Keratinocyte (primary cell): ENCODE measurements at regions not wholly inside any gene's neighbourhood (a gene's known extent, or its start where the extent isn't known, plus 50 kb on each side); places are given as distances from the start of the nearest gene placed in this dataset.
A peak's percentile ranks its signal among the peaks of the same experiment; 100 is the strongest.

Experiments used
- DNase-seq: peaks from one replicate; pipeline ENCODE4 v3.0.0-alpha.2; 2011; ENCODE audit warnings: low read depth, missing footprints, low spot score
- FAIRE-seq: peaks from 2 replicates; lab custom pipeline; 2011; peaks lifted over from hg19 to GRCh38; lab: Jason Lieb, UNC
- H2AFZ ChIP-seq: 2 replicates; pipeline ENCODE4 v1.6.0; 2012; ENCODE audit warnings: low read length, control low read depth, inconsistent platforms; ENCODE audit not compliant: control insufficient read depth
- H3K27ac ChIP-seq: 2 replicates; pipeline ENCODE4 v1.5.1; 2011; ENCODE audit warnings: low read length; ENCODE audit not compliant: control insufficient read depth, insufficient read depth
- H3K27me3 ChIP-seq: 3 replicates; pipeline ENCODE4 v1.6.0; 2011; ENCODE audit warnings: low read length; ENCODE audit not compliant: control insufficient read depth, insufficient read depth; ENCODE audit errors: extremely low read depth
- H3K36me3 ChIP-seq, 2 experiments: 2 replicates in 1 of 2; 3 replicates in 1 of 2; pipeline ENCODE4 v1.5.1; 2011; ENCODE audit warnings: low read length in 2 of 2, mild to moderate bottlenecking in 1 of 2; ENCODE audit not compliant: control insufficient read depth in 2 of 2, insufficient read depth in 2 of 2; ENCODE audit errors: extremely low read depth in 1 of 2
- H3K4me1 ChIP-seq: 3 replicates; pipeline ENCODE4 v1.5.1; 2011; ENCODE audit warnings: low read length; ENCODE audit not compliant: control insufficient read depth, insufficient read depth; ENCODE audit errors: extremely low read depth
- H3K4me2 ChIP-seq: 3 replicates; pipeline ENCODE4 v1.6.0; 2011; ENCODE audit warnings: low read depth, low read length; ENCODE audit not compliant: control insufficient read depth, insufficient read depth; ENCODE audit errors: extremely low read depth
- H3K4me3 ChIP-seq, 3 experiments: fragments of 200-600 bp in 1 of 3; sonication (generic) in 1 of 3; 2 replicates in 2 of 3; 3 replicates in 1 of 3; pipeline ENCODE4 v1.5.1; 2011 to 2016; ENCODE audit warnings: low read length in 3 of 3, mild to moderate bottlenecking in 3 of 3, control low read depth in 2 of 3, inconsistent platforms in 1 of 3, low read depth in 1 of 3, mixed read lengths in 1 of 3, mixed run types in 1 of 3, moderate library complexity in 1 of 3; ENCODE audit not compliant: control insufficient read depth in 2 of 3, insufficient read depth in 2 of 3; ENCODE audit errors: extremely low read depth in 1 of 3
- H3K79me2 ChIP-seq: 2 replicates; pipeline ENCODE4 v1.6.0; 2012; ENCODE audit warnings: low read length; ENCODE audit not compliant: control insufficient read depth, insufficient read depth
- H3K9ac ChIP-seq: 3 replicates; pipeline ENCODE4 v1.6.0; 2011; ENCODE audit warnings: low read length; ENCODE audit not compliant: control insufficient read depth, insufficient read depth; ENCODE audit errors: extremely low read depth
- H3K9me1 ChIP-seq: 3 replicates; pipeline ENCODE4 v1.6.0; 2011; ENCODE audit warnings: low read length; ENCODE audit not compliant: control insufficient read depth, insufficient read depth; ENCODE audit errors: extremely low read depth
- H3K9me3 ChIP-seq: 2 replicates; pipeline ENCODE4 v1.5.1; 2012; ENCODE audit warnings: low read depth, low read length; ENCODE audit not compliant: control insufficient read depth
- H4K20me1 ChIP-seq: 3 replicates; pipeline ENCODE4 v1.6.0; 2011; ENCODE audit warnings: low read length; ENCODE audit not compliant: control insufficient read depth, insufficient read depth; ENCODE audit errors: extremely low read depth
- EZH2 ChIP-seq: IDR thresholded peaks from one replicate; pipeline ENCODE4 v1.6.1; 2012; ENCODE audit warnings: inconsistent platforms, mild to moderate bottlenecking, low read length, moderate library complexity
- dilution Hi-C: fragments of 300-500 bp; cut with MboI; formaldehyde crosslinking; loops from one replicate; pipeline ENCODE4 v1.7.0; 2020; ENCODE audit warnings: low sequenced_read_pairs; ENCODE audit not compliant: extremely low pct_ligation_motif_present
- TF ChIP-seq, protein P1 (sequence below), 3 experiments: IDR thresholded peaks in 1 of 3; conservative IDR thresholded peaks in 1 of 3; optimal IDR thresholded peaks in 1 of 3; 2 replicates in 2 of 3; 3 replicates in 1 of 3; pipeline versions ENCODE3 to v1.5.1; 2011; ENCODE audit warnings: low read length in 3 of 3, mild to moderate bottlenecking in 3 of 3, moderate library complexity in 2 of 3, control low read depth in 1 of 3, inconsistent platforms in 1 of 3; ENCODE audit not compliant: insufficient read depth in 2 of 3; ENCODE audit errors: extremely low read depth in 1 of 3

DNA sequence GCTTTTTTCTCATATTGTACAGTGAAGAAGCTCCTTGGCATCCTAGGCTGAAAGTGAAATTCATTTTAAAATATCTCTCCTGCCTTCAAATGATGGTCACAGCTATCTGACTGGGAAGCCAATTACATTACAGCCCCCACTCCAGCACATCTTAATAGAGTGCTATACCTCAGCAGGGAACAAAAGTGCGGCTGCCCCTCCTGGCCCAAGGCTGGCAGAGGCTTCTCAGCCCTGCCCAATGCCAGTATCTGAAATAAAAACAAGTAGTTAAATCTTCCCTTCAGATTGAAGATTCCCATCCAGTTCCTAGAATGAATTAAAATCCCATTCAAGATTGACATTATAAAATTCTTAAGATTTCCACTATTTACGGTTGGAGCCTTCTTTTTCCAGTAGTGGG lies 54.9 kb upstream of the GNG2 start:
- no peaks in the 10 kb centered on the region for H3K27me3 ChIP-seq
- no peak for FAIRE-seq

GRCh38 chr14:51806026-51807023 lies 54.1 kb upstream of the GNG2 start:
- Histone ChIP-seq H2AFZ (no peak overlapping the region), H3K27ac (no peak overlapping the region), H3K9me1 (no peaks in the 10 kb centered on the region), H3K9me3 (no peaks in the 10 kb centered on the region), H3K79me2 (no peaks in the 10 kb centered on the region), H3K4me3 (no peak overlapping the region), H3K36me3 (no peaks in the 10 kb centered on the region), H3K4me2 (no peak overlapping the region), H3K9ac (no peak overlapping the region), H3K4me1 (no peaks in the 10 kb centered on the region), H3K27me3 (no peaks in the 10 kb centered on the region), H4K20me1 (no peaks in the 10 kb centered on the region)
- no peak for DNase-seq
- FAIRE-seq: no peak
- dilution Hi-C loops: no loop called here
- TF ChIP-seq, protein P1, sequence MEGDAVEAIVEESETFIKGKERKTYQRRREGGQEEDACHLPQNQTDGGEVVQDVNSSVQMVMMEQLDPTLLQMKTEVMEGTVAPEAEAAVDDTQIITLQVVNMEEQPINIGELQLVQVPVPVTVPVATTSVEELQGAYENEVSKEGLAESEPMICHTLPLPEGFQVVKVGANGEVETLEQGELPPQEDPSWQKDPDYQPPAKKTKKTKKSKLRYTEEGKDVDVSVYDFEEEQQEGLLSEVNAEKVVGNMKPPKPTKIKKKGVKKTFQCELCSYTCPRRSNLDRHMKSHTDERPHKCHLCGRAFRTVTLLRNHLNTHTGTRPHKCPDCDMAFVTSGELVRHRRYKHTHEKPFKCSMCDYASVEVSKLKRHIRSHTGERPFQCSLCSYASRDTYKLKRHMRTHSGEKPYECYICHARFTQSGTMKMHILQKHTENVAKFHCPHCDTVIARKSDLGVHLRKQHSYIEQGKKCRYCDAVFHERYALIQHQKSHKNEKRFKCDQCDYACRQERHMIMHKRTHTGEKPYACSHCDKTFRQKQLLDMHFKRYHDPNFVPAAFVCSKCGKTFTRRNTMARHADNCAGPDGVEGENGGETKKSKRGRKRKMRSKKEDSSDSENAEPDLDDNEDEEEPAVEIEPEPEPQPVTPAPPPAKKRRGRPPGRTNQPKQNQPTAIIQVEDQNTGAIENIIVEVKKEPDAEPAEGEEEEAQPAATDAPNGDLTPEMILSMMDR (optimal IDR thresholded peaks at IDR 0.05 in 1 of 3, IDR thresholded peaks at IDR 0.05 in 1 of 3, conservative IDR thresholded peaks at IDR 0.05 in 1 of 3; ENCODE audit: extremely low read depth in 1 of 3, insufficient read depth in 2 of 3, low read length in 3 of 3): no peak
- no peak for TF ChIP-seq EZH2

More for the DNA sequence above, 54.9 kb upstream of the GNG2 start:
- no peak for DNase-seq
- H3K9ac ChIP-seq: no peak overlapping the region
- no peaks in the 10 kb centered on the region for H3K4me1 ChIP-seq
- H3K9me3 ChIP-seq: no peaks in the 10 kb centered on the region
- H3K4me3 ChIP-seq: no peak overlapping the region
- no peaks in the 10 kb centered on the region for H4K20me1 ChIP-seq
- H2AFZ ChIP-seq: no peak overlapping the region
- H3K36me3 ChIP-seq: no peaks in the 10 kb centered on the region
- H3K4me2 ChIP-seq: no peak overlapping the region
- dilution Hi-C loops: no loop called here
- H3K27ac ChIP-seq: no peak overlapping the region
- TF ChIP-seq EZH2: no peak
- TF ChIP-seq, protein P1 (optimal IDR thresholded peaks at IDR 0.05 in 1 of 3, IDR thresholded peaks at IDR 0.05 in 1 of 3, conservative IDR thresholded peaks at IDR 0.05 in 1 of 3; ENCODE audit: extremely low read depth in 1 of 3, insufficient read depth in 2 of 3, low read length in 3 of 3): peak in 1 of 3 experiments; percentile 48
- H3K79me2 ChIP-seq: no peaks in the 10 kb centered on the region
- no peaks in the 10 kb centered on the region for H3K9me1 ChIP-seq
